Stomach (tissue), 8 donors: ENCODE measurements at regions not wholly inside any gene's neighbourhood (a gene's known extent, or its start where the extent isn't known, plus 50 kb on each side); places are given as distances from the start of the nearest gene placed in this dataset.

Source experiments
- DNase-seq, 2 donors: peaks; one replicate each; pipeline versions ENCODE4 v3.0.0 to v3.0.0-alpha.2; 2013 to 2019
- H3K27ac ChIP-seq, 5 donors: fragments of 200-600 bp in 4 of 5; sonication (generic) in 4 of 5; one replicate each; pipeline ENCODE4 v1.5.1; 2013 to 2019; ENCODE audit warnings: mild to moderate bottlenecking in 1 of 5, moderate library complexity in 1 of 5
- H3K27me3 ChIP-seq, 3 donors: fragments of 200-600 bp; sonication (generic); one replicate each; pipeline ENCODE4 v1.5.1; 2017 to 2019; ENCODE audit warnings: mixed run types in 1 of 3
- H3K36me3 ChIP-seq, 4 donors: fragments of 200-600 bp; sonication (generic); 1 replicate in 3 of 4; 2 replicates in 1 of 4; pipeline ENCODE4 v1.5.1; 2016 to 2019
- H3K4me1 ChIP-seq, 4 donors: fragments of 200-600 bp; sonication (generic); one replicate each; pipeline ENCODE4 v1.5.1; 2016 to 2019
- H3K4me3 ChIP-seq, 4 donors: fragments of 200-600 bp; sonication (generic) in 3 of 4; one replicate each; pipeline ENCODE4 v1.5.1; 2016 to 2019; ENCODE audit warnings: mild to moderate bottlenecking in 1 of 4
- H3K9me3 ChIP-seq, 4 donors: fragments of 200-600 bp; sonication (generic); one replicate each; pipeline ENCODE4 v1.5.1; 2016 to 2019
- CTCF ChIP-seq, 7 experiments: fragments of 450-650 bp in 4 of 7; fragments of 200-600 bp in 3 of 7; sonication (generic) in 3 of 7; IDR thresholded peaks; one replicate each; pipeline ENCODE4 v1.5.1; 2016 to 2019; ENCODE audit warnings: antibody characterized with exemption in 7 of 7, control low read depth in 2 of 7, mild to moderate bottlenecking in 1 of 7
- EP300 ChIP-seq: sonication (generic); formaldehyde crosslinking; IDR thresholded peaks from one replicate; pipeline ENCODE4 v1.6.1; 2017; ENCODE audit warnings: antibody characterized with exemption
- POLR2A ChIP-seq, 4 donors: fragments of 450-650 bp; IDR thresholded peaks; one replicate each; pipeline ENCODE4 v1.6.1; 2016; ENCODE audit warnings: antibody characterized with exemption in 4 of 4, control low read depth in 2 of 4, mild to moderate bottlenecking in 1 of 4, moderate library complexity in 1 of 4
- POLR2AphosphoS5 ChIP-seq, 3 donors: sonication (generic); formaldehyde crosslinking; IDR thresholded peaks; one replicate each; pipeline ENCODE4 v1.6.1; 2016; ENCODE audit warnings: antibody characterized with exemption in 3 of 3
- WGBS, 5 donors: extraction: QIAGEN DNeasy Blood & Tissue Kit in 3 of 5; methylation state at CpG; one replicate each; pipeline versions ENCODE4 v1.1.5 to v1.1.7; 2013 to 2018; 5-methylcytosine and 5-hydroxymethylcytosine counted together
- intact Hi-C: fragments of 100-400 bp; cut with DNase I; formaldehyde crosslinking; loops from one replicate; pipeline ENCODE4 v1.15.1; 2023; ENCODE audit warnings: low total_unique reads
- donor health status: healthy with polysubstance abuse.
- donor health status: Bipolar disorder and iron deficiency.
- donor health status: healthy.

GRCh38 chr14:86826661-86827060 is 1166.3 kb downstream of the GALC start:
- Histone ChIP-seq H3K36me3 (no peaks in the 10 kb centered on the region), H3K4me1 (no peaks in the 10 kb centered on the region), H3K4me3 (no peak overlapping the region), H3K9me3 (peaks cover 0 to 5% (median 0%) of the 10 kb centered on the region in 4 donors), H3K27ac (no peak overlapping the region), H3K27me3 (no peaks in the 10 kb centered on the region)
- WGBS, 5 donors, result 41 to 83% (median 63%) methylated on average over 1 of the region's 1 CpG
- TF ChIP-seq POLR2A (IDR thresholded peaks at IDR 0.05) (no peak), EP300 (no peak), POLR2AphosphoS5 (IDR thresholded peaks at IDR 0.05) (no peak), CTCF (IDR thresholded peaks at IDR 0.05) (no peak)
- intact Hi-C loops, result no loop called here
- no peak for DNase-seq

- H3K4me1 ChIP-seq, result no peaks in the 10 kb centered on the region
- 28 to 55% (median 40%) methylated on average over 2 of the region's 2 CpGs for WGBS, 5 donors
- no peaks in the 10 kb centered on the region for H3K9me3 ChIP-seq
- H3K27ac ChIP-seq, result no peak overlapping the region
- no peak for DNase-seq
- H3K4me3 ChIP-seq, result no peak overlapping the region
- no peak for TF ChIP-seq POLR2AphosphoS5 (IDR thresholded peaks at IDR 0.05)
- TF ChIP-seq EP300, result no peak
- no peak for TF ChIP-seq POLR2A (IDR thresholded peaks at IDR 0.05)
- TF ChIP-seq CTCF (IDR thresholded peaks at IDR 0.05), result no peak
- intact Hi-C loops, result no loop called here
- no peaks in the 10 kb centered on the region for H3K27me3 ChIP-seq
- H3K36me3 ChIP-seq, result no peaks in the 10 kb centered on the region
Observed at GRCh38 chr14:86824167-86824566, 1168.8 kb downstream of the GALC start.

GRCh38 chr14:86823581-86823980 is 1169.4 kb downstream of the GALC start:
- Histone ChIP-seq H3K27ac (no peak overlapping the region), H3K4me3 (no peak overlapping the region), H3K36me3 (no peaks in the 10 kb centered on the region), H3K9me3 (no peaks in the 10 kb centered on the region), H3K27me3 (no peaks in the 10 kb centered on the region), H3K4me1 (no peaks in the 10 kb centered on the region)
- intact Hi-C loops, result no loop called here
- TF ChIP-seq POLR2A (IDR thresholded peaks at IDR 0.05) (no peak), CTCF (IDR thresholded peaks at IDR 0.05) (no peak), POLR2AphosphoS5 (IDR thresholded peaks at IDR 0.05) (no peak), EP300 (no peak)
- WGBS, 5 donors, result 73 to 83% (median 74%) methylated on average over 2 of the region's 2 CpGs
- DNase-seq, result no peak

GRCh38 chr14:86815341-86815740 is 1177.6 kb downstream of the GALC start:
- Histone ChIP-seq H3K4me1 (no peaks in the 10 kb centered on the region), H3K27ac (no peak overlapping the region), H3K4me3 (no peak overlapping the region), H3K36me3 (no peaks in the 10 kb centered on the region), H3K27me3 (no peaks in the 10 kb centered on the region), H3K9me3 (no peaks in the 10 kb centered on the region)
- TF ChIP-seq POLR2A (IDR thresholded peaks at IDR 0.05) (no peak), CTCF (IDR thresholded peaks at IDR 0.05) (no peak), EP300 (no peak), POLR2AphosphoS5 (IDR thresholded peaks at IDR 0.05) (no peak)
- no peak for DNase-seq
- intact Hi-C loops, result no loop called here
